ENCODE measurements at regions not wholly inside any gene's neighbourhood (a gene's known extent, or its start where the extent isn't known, plus 50 kb on each side); places are given as distances from the start of the nearest gene placed in this dataset.
A peak's percentile ranks its signal among the peaks of the same experiment; 100 is the strongest.

GRCh38 chr2:172230889-172231401, 128.2 kb upstream of the DLX2 start:
- H3K27me3 ChIP-seq (replicated peaks; ENCODE audit: control insufficient read depth, insufficient read depth, low read length) = no peaks in the 10 kb centered on the region
- H3K9me3 ChIP-seq = no peaks in the 10 kb centered on the region
- DNase-seq = no peak
- H3K27me3 Mint-ChIP-seq (ENCODE audit: insufficient read depth, unreplicated experiment) = peaks cover 8% of the 10 kb centered on the region
- no peaks in the 10 kb centered on the region for H3K36me3 Mint-ChIP-seq (ENCODE audit: insufficient read depth, unreplicated experiment)
- POLR2A ChIA-PET = interaction anchor here (0.6 kb wide), 1 partner anchor 59 kb away, joined by 3 read pairs; no protein-coding TSS in a partner anchor
- CTCF ChIA-PET = no interaction called here
- TF ChIP-seq CTCF (IDR thresholded peaks at IDR 0.05; ENCODE audit: insufficient read depth in 1 of 2, low read depth in 1 of 2, low read length in 1 of 2, severe bottlenecking in 1 of 2, unreplicated experiment in 1 of 2) = no peak
- H3K4me1 Mint-ChIP-seq (ENCODE audit: low read depth, unreplicated experiment) = peaks cover 8% of the 10 kb centered on the region
- no peak overlapping the region for H3K4me3 ChIP-seq (ENCODE audit: low read depth, low read length)
- peaks cover 12% of the 10 kb centered on the region; the same call in 1 of the 2 replicates for H3K4me1 ChIP-seq
- H3K4me3 Mint-ChIP-seq (ENCODE audit: unreplicated experiment) = no peak overlapping the region
- intact Hi-C loops (cut with micrococcal nuclease; ENCODE audit: unreplicated experiment) = no loop called here
- H3K27ac Mint-ChIP-seq (ENCODE audit: unreplicated experiment) = no peak overlapping the region
- H3K36me3 ChIP-seq (ENCODE audit: control insufficient read depth, insufficient read depth, low read length) = no peaks in the 10 kb centered on the region
- H3K9me3 Mint-ChIP-seq (ENCODE audit: unreplicated experiment) = no peaks in the 10 kb centered on the region
- no TSS peak for BruUV-seq (replicated peaks)

GRCh38 chr2:172231508-172231907, 128.8 kb upstream of the DLX2 start:
- Mint-ChIP-seq H3K9me3 (ENCODE audit: unreplicated experiment) (no peaks in the 10 kb centered on the region), H3K27ac (ENCODE audit: unreplicated experiment) (peak overlapping the region; percentile 18), H3K4me1 (ENCODE audit: low read depth, unreplicated experiment) (peaks cover 8% of the 10 kb centered on the region), H3K27me3 (ENCODE audit: insufficient read depth, unreplicated experiment) (peaks cover 12% of the 10 kb centered on the region), H3K36me3 (ENCODE audit: insufficient read depth, unreplicated experiment) (no peaks in the 10 kb centered on the region), H3K4me3 (ENCODE audit: unreplicated experiment) (no peak overlapping the region)
- intact Hi-C loops (cut with micrococcal nuclease; ENCODE audit: unreplicated experiment) = no loop called here
- no peaks in the 10 kb centered on the region for H3K9me3 ChIP-seq
- CTCF ChIA-PET = interaction anchor here (1.2 kb wide), 1 partner anchor 51 kb away, joined by 4 read pairs; no protein-coding TSS in a partner anchor
- no peak for TF ChIP-seq CTCF (IDR thresholded peaks at IDR 0.05; ENCODE audit: insufficient read depth in 1 of 2, low read depth in 1 of 2, low read length in 1 of 2, severe bottlenecking in 1 of 2, unreplicated experiment in 1 of 2)
- POLR2A ChIA-PET = interaction anchor here (0.6 kb wide), 1 partner anchor 59 kb away, joined by 3 read pairs; no protein-coding TSS in a partner anchor
- H3K4me1 ChIP-seq = peaks cover 6% of the 10 kb centered on the region; the same call in 1 of the 2 replicates
- H3K27me3 ChIP-seq (replicated peaks; ENCODE audit: control insufficient read depth, insufficient read depth, low read length) = no peaks in the 10 kb centered on the region
- BruUV-seq (replicated peaks) = no TSS peak
- no peak overlapping the region for H3K4me3 ChIP-seq (ENCODE audit: low read depth, low read length)
- H3K36me3 ChIP-seq (ENCODE audit: control insufficient read depth, insufficient read depth, low read length) = no peaks in the 10 kb centered on the region
- DNase-seq = no peak

- no peaks in the 10 kb centered on the region for H3K9me3 Mint-ChIP-seq (ENCODE audit: unreplicated experiment)
- Histone ChIP-seq H3K27me3 (replicated peaks; ENCODE audit: control insufficient read depth, insufficient read depth, low read length) (no peaks in the 10 kb centered on the region), H3K36me3 (ENCODE audit: control insufficient read depth, insufficient read depth, low read length) (no peaks in the 10 kb centered on the region), H3K4me1 (0 out of 2 replicates have a peak, but pooled peaks cover 6% of the 10 kb centered on the region), H3K9me3 (no peaks in the 10 kb centered on the region), H3K4me3 (ENCODE audit: low read depth, low read length) (no peak overlapping the region)
- H3K4me1 Mint-ChIP-seq (ENCODE audit: low read depth, unreplicated experiment) = peaks cover 8% of the 10 kb centered on the region
- BruUV-seq (replicated peaks) = no TSS peak
- CTCF ChIA-PET = interaction anchor here (0.6 to 1.2 kb wide), 3 partner anchors 52 to 472 kb away, joined by 4 to 5 read pairs (median 4); no protein-coding TSS in a partner anchor
- peaks cover 12% of the 10 kb centered on the region for H3K27me3 Mint-ChIP-seq (ENCODE audit: insufficient read depth, unreplicated experiment)
- H3K4me3 Mint-ChIP-seq (ENCODE audit: unreplicated experiment) = no peak overlapping the region
- intact Hi-C loops (cut with micrococcal nuclease; ENCODE audit: unreplicated experiment) = no loop called here
- POLR2A ChIA-PET = no interaction called here
- H3K27ac Mint-ChIP-seq (ENCODE audit: unreplicated experiment) = no peak overlapping the region
- no peak for TF ChIP-seq CTCF (IDR thresholded peaks at IDR 0.05; ENCODE audit: insufficient read depth in 1 of 2, low read depth in 1 of 2, low read length in 1 of 2, severe bottlenecking in 1 of 2, unreplicated experiment in 1 of 2)
- no peak for DNase-seq
- H3K36me3 Mint-ChIP-seq (ENCODE audit: insufficient read depth, unreplicated experiment) = no peaks in the 10 kb centered on the region
Observed at GRCh38 chr2:172232708-172233396, 130.2 kb upstream of the DLX2 start.
